NCI-H187 treated with DMSO at 0.1 percent for 48 hours (cell line): ENCODE measurements at regions not wholly inside any gene's neighbourhood (a gene's known extent, or its start where the extent isn't known, plus 50 kb on each side); places are given as distances from the start of the nearest gene placed in this dataset.
"Not testable (repeated sequence)": the region's sequence is repeated elsewhere in the genome, so short reads cannot be mapped to it uniquely, and the experiment has no call there.

Source experiments
- DNase-seq: peaks from one replicate; lab custom pipeline; 2025; lab: John Stamatoyannopoulos, UW

- not testable (repeated sequence) for DNase-seq
Measured at GRCh38 chr6:167690167-167690922, 136.4 kb upstream of the AFDN start.

- no peak for DNase-seq
Measured at GRCh38 chr6:167690931-167691330, 135.8 kb upstream of the AFDN start.

GRCh38 chr6:167691533-167692312, 135.0 kb upstream of the AFDN start:
- no peak for DNase-seq

GRCh38 chr6:167693478-167693877, 133.2 kb upstream of the AFDN start:
- DNase-seq: not testable (repeated sequence)

- DNase-seq: no peak
Measured at GRCh38 chr6:167695831-167696230, 130.9 kb upstream of the AFDN start.

GRCh38 chr6:167696296-167696695, 130.4 kb upstream of the AFDN start:
- DNase-seq: no peak

GRCh38 chr6:167697316-167697715, 129.4 kb upstream of the AFDN start:
- no peak for DNase-seq

- no peak for DNase-seq
Measured at GRCh38 chr6:167698540-167698939, 128.2 kb upstream of the AFDN start.

- DNase-seq: no peak
Measured at GRCh38 chr6:167699141-167699931, 127.4 kb upstream of the AFDN start.

GRCh38 chr6:167700199-167700598, 126.5 kb upstream of the AFDN start:
- DNase-seq: no peak

GRCh38 chr6:167701010-167701409, 125.7 kb upstream of the AFDN start:
- no peak for DNase-seq

- no peak for DNase-seq
Measured at GRCh38 chr6:167702241-167702827, 124.4 kb upstream of the AFDN start.

- no peak for DNase-seq
Measured at GRCh38 chr6:167703347-167703746, 123.4 kb upstream of the AFDN start.

- no peak for DNase-seq
Measured at GRCh38 chr6:167703781-167704180, 122.9 kb upstream of the AFDN start.

GRCh38 chr6:167704396-167704901, 122.3 kb upstream of the AFDN start:
- DNase-seq: no peak

GRCh38 chr6:167705211-167705750, 121.4 kb upstream of the AFDN start:
- DNase-seq: no peak

GRCh38 chr6:167706313-167707109, 120.2 kb upstream of the AFDN start:
- no peak for DNase-seq

- DNase-seq: no peak
Measured at GRCh38 chr6:167707686-167708500, 118.8 kb upstream of the AFDN start.

- no peak for DNase-seq
Measured at GRCh38 chr6:167708501-167709094, 118.1 kb upstream of the AFDN start.

GRCh38 chr6:167709196-167709595, 117.5 kb upstream of the AFDN start:
- no peak for DNase-seq
